Mesenchymal stem cell (in vitro differentiated cells and primary cell): ENCODE measurements at regions not wholly inside any gene's neighbourhood (a gene's known extent, or its start where the extent isn't known, plus 50 kb on each side); places are given as distances from the start of the nearest gene placed in this dataset.

Source experiments
- DNase-seq: peaks from one replicate; pipeline ENCODE4 v3.0.0-alpha.2; 2013
- H2AFZ ChIP-seq: one replicate; pipeline ENCODE4 v1.6.1; 2013; ENCODE audit warnings: low read depth, mild to moderate bottlenecking, control low read depth, inconsistent platforms, low read length, moderate library complexity
- H2AK5ac ChIP-seq: 2 replicates; pipeline ENCODE4 v1.6.1; 2013; ENCODE audit warnings: low read length, moderate library complexity, mild to moderate bottlenecking, inconsistent platforms; ENCODE audit not compliant: severe bottlenecking
- H2BK120ac ChIP-seq: one replicate; pipeline ENCODE4 v1.6.1; 2013; ENCODE audit warnings: low read depth, mild to moderate bottlenecking, inconsistent platforms, low read length, moderate library complexity
- H2BK12ac ChIP-seq, 2 experiments: one replicate each; pipeline ENCODE4 v1.6.1; 2013; ENCODE audit warnings: inconsistent platforms in 2 of 2, low read length in 2 of 2, mild to moderate bottlenecking in 2 of 2, moderate library complexity in 2 of 2, control low read depth in 1 of 2
- H2BK15ac ChIP-seq: one replicate; pipeline ENCODE4 v1.6.1; 2013; ENCODE audit warnings: mild to moderate bottlenecking, low read depth, inconsistent platforms; ENCODE audit not compliant: poor library complexity, severe bottlenecking
- H2BK5ac ChIP-seq: 2 replicates; pipeline ENCODE4 v1.6.1; 2013; ENCODE audit warnings: low read depth, mild to moderate bottlenecking, low read length, control low read depth, inconsistent platforms; ENCODE audit not compliant: poor library complexity, severe bottlenecking
- H3K14ac ChIP-seq, 2 experiments: one replicate each; pipeline ENCODE4 v1.6.1; 2013; ENCODE audit warnings: inconsistent platforms in 2 of 2, low read length in 2 of 2, control low read depth in 1 of 2, mild to moderate bottlenecking in 1 of 2, moderate library complexity in 1 of 2
- H3K18ac ChIP-seq, 2 experiments: one replicate each; pipeline ENCODE4 v1.6.1; 2013; ENCODE audit warnings: inconsistent platforms in 2 of 2, low read length in 2 of 2, control low read depth in 1 of 2, low read depth in 1 of 2, mild to moderate bottlenecking in 1 of 2
- H3K23ac ChIP-seq, 2 experiments: one replicate each; pipeline ENCODE4 v1.6.1; 2013; ENCODE audit warnings: inconsistent platforms in 2 of 2, low read length in 2 of 2, mild to moderate bottlenecking in 2 of 2, moderate library complexity in 2 of 2, control low read depth in 1 of 2
- H3K27ac ChIP-seq: 2 replicates; pipeline ENCODE4 v1.5.1; 2013; ENCODE audit warnings: mild to moderate bottlenecking, moderate library complexity, low read length, control low read depth, inconsistent platforms; ENCODE audit not compliant: poor library complexity, severe bottlenecking
- H3K27me3 ChIP-seq, 2 experiments: 2 replicates each; pipeline versions ENCODE4 v1.6.1 to v1.7.0; 2013; ENCODE audit warnings: low read length in 2 of 2, mild to moderate bottlenecking in 2 of 2, moderate library complexity in 2 of 2, control low read depth in 1 of 2, inconsistent platforms in 1 of 2; ENCODE audit not compliant: control insufficient read depth in 1 of 2, insufficient read depth in 1 of 2
- H3K36me3 ChIP-seq, 2 experiments: 2 replicates each; pipeline versions ENCODE4 v1.6.1 to v1.7.0; 2013; ENCODE audit warnings: low read length in 2 of 2, control low read depth in 1 of 2, inconsistent platforms in 1 of 2, low read depth in 1 of 2, mild to moderate bottlenecking in 1 of 2; ENCODE audit not compliant: insufficient read depth in 2 of 2, control insufficient read depth in 1 of 2
- H3K4ac ChIP-seq, 2 experiments: one replicate each; pipeline ENCODE4 v1.6.1; 2013; ENCODE audit warnings: inconsistent platforms in 2 of 2, low read length in 2 of 2, mild to moderate bottlenecking in 2 of 2, moderate library complexity in 2 of 2, control low read depth in 1 of 2, low read depth in 1 of 2
- H3K4me1 ChIP-seq: 2 replicates; pipeline ENCODE4 v1.6.1; 2013; ENCODE audit warnings: low read depth, low read length, control low read depth; ENCODE audit not compliant: control insufficient read depth, insufficient read depth
- H3K4me2 ChIP-seq: 2 replicates; pipeline ENCODE4 v1.6.1; 2013; ENCODE audit warnings: low read length, mild to moderate bottlenecking, inconsistent platforms; ENCODE audit not compliant: poor library complexity, severe bottlenecking
- H3K4me3 ChIP-seq, 2 experiments: 2 replicates each; pipeline versions ENCODE4 v1.5.1 to v1.7.0; 2013; ENCODE audit warnings: low read length in 2 of 2, mild to moderate bottlenecking in 2 of 2, control low read depth in 1 of 2, low read depth in 1 of 2; ENCODE audit not compliant: insufficient read depth in 1 of 2
- H3K79me1 ChIP-seq: replicated peaks from 2 replicates; pipeline ENCODE4 v1.6.1; 2013; ENCODE audit warnings: mild to moderate bottlenecking, control low read depth, low read length, inconsistent platforms; ENCODE audit not compliant: poor library complexity, severe bottlenecking
- H3K9ac ChIP-seq: 2 replicates; pipeline ENCODE4 v1.7.0; 2013; ENCODE audit warnings: mild to moderate bottlenecking, low read length, moderate library complexity
- H3K9me3 ChIP-seq: 2 replicates; pipeline ENCODE4 v1.7.0; 2013; ENCODE audit warnings: mild to moderate bottlenecking, low read length; ENCODE audit not compliant: control insufficient read depth
- H4K8ac ChIP-seq: one replicate; pipeline ENCODE4 v1.6.1; 2013; ENCODE audit warnings: inconsistent platforms, mild to moderate bottlenecking, low read length, moderate library complexity
- H4K91ac ChIP-seq: one replicate; pipeline ENCODE4 v1.6.1; 2013; ENCODE audit warnings: mild to moderate bottlenecking, low read length, inconsistent platforms
- WGBS: methylation state at CpG from one replicate; pipeline ENCODE4 v1.1.7; 2013; ENCODE audit warnings: mixed read lengths; 5-methylcytosine and 5-hydroxymethylcytosine counted together

DNA sequence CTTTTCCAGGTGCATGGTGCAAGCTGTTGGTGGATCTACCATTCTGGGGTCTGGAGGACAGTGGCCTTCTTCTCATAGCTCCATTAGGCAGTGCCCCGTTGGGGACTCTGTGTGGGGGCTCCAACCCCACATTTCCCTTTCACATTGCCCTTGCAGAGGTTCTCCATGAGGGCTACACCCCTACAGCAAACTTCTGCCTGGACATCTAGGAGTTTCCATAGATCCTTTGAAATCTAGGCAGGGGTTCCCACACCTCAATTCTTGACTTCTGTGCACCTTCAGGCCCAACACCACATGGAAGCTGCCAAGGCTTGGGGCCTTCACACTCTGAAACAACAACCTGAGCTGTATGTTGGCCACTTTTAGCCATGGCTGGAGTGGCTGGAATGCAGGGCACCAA lies 282.8 kb upstream of the SASH1 start:
- Histone ChIP-seq H3K18ac (no peak overlapping the region), H3K79me1 (no peaks in the 10 kb centered on the region), H3K23ac (no peak overlapping the region), H2AFZ (no peak overlapping the region), H3K9ac (no peak overlapping the region), H2BK5ac (no peak overlapping the region), H3K27me3 (no peaks in the 10 kb centered on the region), H2AK5ac (no peak overlapping the region), H4K8ac (no peak overlapping the region), H2BK12ac (no peak overlapping the region), H3K4me1 (no peaks in the 10 kb centered on the region), H2BK15ac (peak overlapping the region; percentile 48), H3K14ac (no peak overlapping the region), H3K4ac (no peak overlapping the region), H3K4me3 (no peak overlapping the region), H4K91ac (no peak overlapping the region), H2BK120ac (no peak overlapping the region), H3K9me3 (peaks cover 8% of the 10 kb centered on the region), H3K27ac (no peak overlapping the region), H3K36me3 (no peaks in the 10 kb centered on the region), H3K4me2 (no peak overlapping the region)
- 42% methylated on average over 1 of the region's 1 CpG for WGBS
- DNase-seq: no peak

DNA sequence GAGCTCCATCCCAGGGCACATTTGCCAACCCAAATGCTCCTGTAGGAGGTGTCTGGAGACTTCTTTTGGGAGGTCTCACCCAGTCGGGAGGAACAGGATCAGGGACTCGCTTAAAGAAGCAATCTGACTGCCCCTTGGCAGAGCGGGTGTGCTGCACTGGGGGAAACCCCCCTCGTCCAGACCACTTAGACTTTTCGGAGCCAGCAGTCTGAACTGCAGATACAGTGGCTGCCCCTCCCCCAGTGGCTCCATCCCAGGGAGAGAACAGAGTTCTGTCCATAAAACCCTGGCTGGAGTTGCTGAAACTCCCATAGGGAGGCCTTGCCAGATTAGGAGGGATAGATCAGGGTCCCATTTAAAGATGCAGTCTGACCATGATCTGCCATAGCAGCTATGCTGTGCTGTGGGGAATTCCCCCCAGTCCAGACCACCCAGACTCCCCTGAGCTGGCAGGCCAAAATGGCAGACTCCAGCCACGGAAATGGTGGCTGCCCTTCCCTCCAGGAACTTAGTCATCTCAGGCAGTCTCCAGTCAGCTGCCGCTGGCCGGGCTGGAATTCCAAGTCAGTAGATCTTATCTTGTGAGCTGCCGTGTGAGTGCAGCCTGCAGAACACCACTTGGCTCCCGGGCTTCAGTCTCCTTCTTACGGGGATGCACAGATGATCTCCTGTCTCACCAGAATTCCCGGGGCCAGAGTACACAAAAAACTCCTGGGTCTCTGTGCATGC lies 278.1 kb upstream of the SASH1 start:
- Histone ChIP-seq H4K8ac (peak overlapping the region; percentile 45), H2BK120ac (peak overlapping the region; percentile 37), H3K27me3 (no peaks in the 10 kb centered on the region), H3K4me1 (no peaks in the 10 kb centered on the region), H3K4ac (peak overlapping the region in 1 of 2 experiments; percentile 40), H3K79me1 (no peaks in the 10 kb centered on the region), H2AK5ac (no peak overlapping the region), H2AFZ (no peak overlapping the region), H3K4me2 (no peak overlapping the region), H3K23ac (no peak overlapping the region), H2BK5ac (no peak overlapping the region), H2BK12ac (peak overlapping the region in 1 of 2 experiments; percentile 31), H3K4me3 (no peak overlapping the region), H3K9ac (no peak overlapping the region), H3K18ac (peak overlapping the region; percentile 37 to 48), H3K9me3 (peaks cover 8% of the 10 kb centered on the region), H3K14ac (no peak overlapping the region), H4K91ac (no peak overlapping the region), H3K36me3 (no peaks in the 10 kb centered on the region), H3K27ac (no peak overlapping the region), H2BK15ac (peak overlapping the region; percentile 19)
- WGBS: 46% methylated on average over 12 of the region's 12 CpGs
- peak; percentile 72 for DNase-seq

DNA sequence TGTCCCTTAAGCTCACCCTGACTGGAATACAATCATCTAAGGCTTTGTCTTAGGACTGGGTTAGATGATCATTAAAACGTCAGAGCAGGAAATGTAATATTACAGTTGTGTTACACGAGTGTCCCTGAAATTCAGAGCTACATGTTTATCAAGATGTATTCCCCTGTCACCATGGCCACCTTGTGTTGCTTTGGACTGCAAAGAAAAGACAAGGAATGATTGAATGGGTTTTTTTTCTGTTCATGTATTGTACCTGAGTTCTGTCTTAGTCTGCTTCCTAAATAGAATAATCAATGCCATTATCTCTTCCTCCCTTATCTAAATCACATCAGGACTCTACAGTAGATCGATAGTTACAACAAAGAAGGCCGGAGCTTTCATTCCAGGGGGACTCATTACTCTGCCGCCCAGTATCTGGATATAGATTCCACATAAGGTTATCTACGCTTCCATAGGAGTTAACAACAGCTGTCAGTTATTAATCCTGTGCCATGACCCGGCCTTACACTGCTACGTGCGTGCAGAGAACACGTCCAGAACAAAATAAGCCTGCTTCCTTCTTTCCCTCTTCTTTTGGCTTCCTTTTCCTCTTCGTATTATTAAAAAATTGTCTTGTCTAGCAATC lies 274.1 kb upstream of the SASH1 start:
- no peaks in the 10 kb centered on the region for H3K27me3 ChIP-seq
- no peak overlapping the region for H3K4ac ChIP-seq
- H3K36me3 ChIP-seq: no peaks in the 10 kb centered on the region
- H3K14ac ChIP-seq: no peak overlapping the region
- no peak overlapping the region for H2AK5ac ChIP-seq
- H3K9ac ChIP-seq: no peak overlapping the region
- no peak overlapping the region for H2BK120ac ChIP-seq
- no peak overlapping the region for H4K91ac ChIP-seq
- no peak overlapping the region for H2BK15ac ChIP-seq
- no peak overlapping the region for H4K8ac ChIP-seq
- no peak overlapping the region for H2BK12ac ChIP-seq
- DNase-seq: no peak
- H3K79me1 ChIP-seq: no peaks in the 10 kb centered on the region
- peaks cover 8% of the 10 kb centered on the region for H3K9me3 ChIP-seq
- no peak overlapping the region for H3K23ac ChIP-seq
- H3K27ac ChIP-seq: no peak overlapping the region
- no peak overlapping the region for H3K18ac ChIP-seq
- H2BK5ac ChIP-seq: no peak overlapping the region
- H3K4me1 ChIP-seq: no peaks in the 10 kb centered on the region
- H2AFZ ChIP-seq: no peak overlapping the region
- 78% methylated on average over 10 of the region's 11 CpGs for WGBS
- no peak overlapping the region for H3K4me3 ChIP-seq
- H3K4me2 ChIP-seq: no peak overlapping the region

DNA sequence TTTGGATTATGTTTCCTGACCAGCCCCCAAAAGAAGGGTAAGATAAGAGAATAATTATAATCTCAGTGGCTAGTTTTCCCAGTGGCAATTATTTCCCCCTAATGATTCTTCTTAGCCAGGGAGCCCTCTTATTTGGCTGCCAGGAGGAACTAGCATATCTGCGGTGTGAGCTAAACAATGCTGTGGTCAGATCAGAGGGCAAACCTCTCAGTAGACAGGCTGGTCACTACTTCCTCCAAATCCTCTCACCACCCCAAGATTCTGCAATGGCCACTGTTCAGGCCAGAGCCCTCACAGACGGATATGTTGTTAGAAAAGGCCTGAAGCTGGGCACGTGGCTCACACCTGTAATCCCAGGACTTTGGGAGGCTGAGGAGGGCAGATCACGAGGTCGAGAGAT lies 273.4 kb upstream of the SASH1 start:
- Histone ChIP-seq H4K8ac (no peak overlapping the region), H2BK15ac (no peak overlapping the region), H4K91ac (no peak overlapping the region), H2BK12ac (no peak overlapping the region), H2AFZ (no peak overlapping the region), H2AK5ac (no peak overlapping the region), H3K14ac (no peak overlapping the region), H2BK5ac (no peak overlapping the region), H3K4me1 (no peaks in the 10 kb centered on the region), H3K23ac (no peak overlapping the region), H3K36me3 (no peaks in the 10 kb centered on the region), H3K79me1 (no peaks in the 10 kb centered on the region), H2BK120ac (no peak overlapping the region), H3K18ac (no peak overlapping the region), H3K9ac (no peak overlapping the region), H3K4ac (no peak overlapping the region), H3K27me3 (no peaks in the 10 kb centered on the region), H3K27ac (no peak overlapping the region), H3K9me3 (peaks cover 8% of the 10 kb centered on the region), H3K4me3 (no peak overlapping the region), H3K4me2 (no peak overlapping the region)
- 83% methylated on average over 3 of the region's 5 CpGs for WGBS
- no peak for DNase-seq
